ENCODE measurements at regions not wholly inside any gene's neighbourhood (a gene's known extent, or its start where the extent isn't known, plus 50 kb on each side); places are given as distances from the start of the nearest gene placed in this dataset.
A peak's percentile ranks its signal among the peaks of the same experiment; 100 is the strongest.

DNA sequence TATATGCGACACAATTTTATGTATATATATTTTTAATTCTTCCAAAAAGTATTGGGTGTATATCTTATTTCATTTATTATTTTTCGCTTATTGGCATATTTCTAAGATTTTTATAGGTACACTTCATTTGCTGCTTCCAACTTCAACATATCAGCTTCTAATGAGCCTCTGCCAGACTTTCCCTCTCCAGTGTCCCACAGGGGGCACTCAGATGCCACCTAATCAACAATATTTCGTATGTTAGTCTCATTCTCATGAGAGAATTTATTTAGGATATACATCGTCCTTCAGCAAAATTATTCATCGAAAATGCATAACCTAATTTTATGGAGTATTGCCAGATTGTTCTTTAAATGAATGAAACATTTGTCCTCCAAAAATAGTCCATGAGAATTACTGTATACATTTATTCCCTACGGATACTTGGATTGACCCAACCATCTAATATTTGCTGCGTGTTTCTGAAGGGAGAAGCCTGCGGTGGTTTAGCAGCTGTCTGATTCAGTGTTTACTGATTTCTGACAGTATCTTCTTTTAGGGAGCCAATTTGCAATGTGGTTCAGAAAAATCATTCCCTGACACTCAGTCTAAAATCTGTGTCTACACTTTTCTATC, 100.6 kb upstream of the SELENOP start:
- no peak for TF ChIP-seq EZH2 (IDR thresholded peaks at IDR 0.05)
- TF ChIP-seq, protein P1, sequence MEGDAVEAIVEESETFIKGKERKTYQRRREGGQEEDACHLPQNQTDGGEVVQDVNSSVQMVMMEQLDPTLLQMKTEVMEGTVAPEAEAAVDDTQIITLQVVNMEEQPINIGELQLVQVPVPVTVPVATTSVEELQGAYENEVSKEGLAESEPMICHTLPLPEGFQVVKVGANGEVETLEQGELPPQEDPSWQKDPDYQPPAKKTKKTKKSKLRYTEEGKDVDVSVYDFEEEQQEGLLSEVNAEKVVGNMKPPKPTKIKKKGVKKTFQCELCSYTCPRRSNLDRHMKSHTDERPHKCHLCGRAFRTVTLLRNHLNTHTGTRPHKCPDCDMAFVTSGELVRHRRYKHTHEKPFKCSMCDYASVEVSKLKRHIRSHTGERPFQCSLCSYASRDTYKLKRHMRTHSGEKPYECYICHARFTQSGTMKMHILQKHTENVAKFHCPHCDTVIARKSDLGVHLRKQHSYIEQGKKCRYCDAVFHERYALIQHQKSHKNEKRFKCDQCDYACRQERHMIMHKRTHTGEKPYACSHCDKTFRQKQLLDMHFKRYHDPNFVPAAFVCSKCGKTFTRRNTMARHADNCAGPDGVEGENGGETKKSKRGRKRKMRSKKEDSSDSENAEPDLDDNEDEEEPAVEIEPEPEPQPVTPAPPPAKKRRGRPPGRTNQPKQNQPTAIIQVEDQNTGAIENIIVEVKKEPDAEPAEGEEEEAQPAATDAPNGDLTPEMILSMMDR (IDR thresholded peaks at IDR 0.05), result peak; percentile 50
- no peak for TF ChIP-seq EZH2phosphoT487 (IDR thresholded peaks at IDR 0.05)
